ENCODE measurements at regions not wholly inside any gene's neighbourhood (a gene's known extent, or its start where the extent isn't known, plus 50 kb on each side); places are given as distances from the start of the nearest gene placed in this dataset.

- Mint-ChIP-seq H3K9me3 (peaks cover 0 to 2% of the 10 kb centered on the region in 2 donors), H3K27me3 (ENCODE audit: low read depth) (no peaks in the 10 kb centered on the region), H3K27ac (no peak overlapping the region), H3K4me1 (ENCODE audit: low read depth) (no peaks in the 10 kb centered on the region), H3K36me3 (ENCODE audit: insufficient read depth in 2 of 2) (peaks cover 0 to 2% of the 10 kb centered on the region in 2 donors), H3K4me3 (no peak overlapping the region)
- DNase-seq (no peak), ATAC-seq (replicated peaks in 1 of 2) (no peak)
Observed at GRCh38 chr1:238475712-238476111, 585.0 kb upstream of the ZP4 start.

- Mint-ChIP-seq H3K36me3 (ENCODE audit: insufficient read depth in 2 of 2) (peaks cover 0 to 2% of the 10 kb centered on the region in 2 donors), H3K4me3 (no peak overlapping the region), H3K4me1 (ENCODE audit: low read depth) (no peaks in the 10 kb centered on the region), H3K27me3 (ENCODE audit: low read depth) (no peaks in the 10 kb centered on the region), H3K27ac (no peak overlapping the region), H3K9me3 (peaks cover 0 to 2% of the 10 kb centered on the region in 2 donors)
- ATAC-seq (replicated peaks in 1 of 2) (no peak), DNase-seq (no peak)
Observed at GRCh38 chr1:238474263-238474662, 583.5 kb upstream of the ZP4 start.

DNA sequence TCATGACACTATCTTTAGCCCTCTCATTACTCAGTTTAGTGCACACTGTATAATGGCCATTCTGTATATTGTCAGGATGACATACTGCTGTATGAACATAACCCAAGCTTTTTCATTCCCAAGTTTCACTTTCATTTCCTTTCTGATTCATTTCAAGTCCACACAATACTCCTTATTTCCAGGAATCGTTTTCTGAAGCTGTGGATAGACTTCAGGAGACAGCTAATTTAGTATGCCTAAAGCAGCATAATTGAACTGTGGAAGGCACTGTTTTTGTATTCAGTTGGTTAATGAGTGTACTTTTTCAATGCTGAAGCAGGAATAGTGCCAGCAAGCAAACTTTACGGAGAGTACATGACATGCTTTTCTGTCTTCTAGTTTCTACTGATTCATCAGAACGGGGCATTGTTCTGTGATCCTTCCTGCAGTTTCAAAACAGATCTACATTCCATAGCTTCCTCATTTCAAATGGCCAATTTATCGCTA, 578.5 kb upstream of the ZP4 start:
- Mint-ChIP-seq H3K9me3 (peaks cover 7 to 10% of the 10 kb centered on the region in 2 donors), H3K27ac (no peak overlapping the region), H3K27me3 (ENCODE audit: low read depth) (no peaks in the 10 kb centered on the region), H3K36me3 (ENCODE audit: insufficient read depth in 2 of 2) (peaks cover 0 to 2% of the 10 kb centered on the region in 2 donors), H3K4me1 (ENCODE audit: low read depth) (no peaks in the 10 kb centered on the region), H3K4me3 (no peak overlapping the region)
- no peak for ATAC-seq (replicated peaks in 1 of 2)
- DNase-seq: no peak

GRCh38 chr1:238468068-238468467, 577.3 kb upstream of the ZP4 start:
- DNase-seq: no peak
- ATAC-seq (replicated peaks in 1 of 2): no peak
- peaks cover 10 to 15% of the 10 kb centered on the region in 2 donors for H3K9me3 Mint-ChIP-seq
- no peak overlapping the region for H3K27ac Mint-ChIP-seq
- H3K27me3 Mint-ChIP-seq (ENCODE audit: low read depth): no peaks in the 10 kb centered on the region
- peaks cover 0 to 2% of the 10 kb centered on the region in 2 donors for H3K36me3 Mint-ChIP-seq (ENCODE audit: insufficient read depth in 2 of 2)
- no peak overlapping the region for H3K4me3 Mint-ChIP-seq
- H3K4me1 Mint-ChIP-seq (ENCODE audit: low read depth): no peaks in the 10 kb centered on the region

GRCh38 chr1:238466459-238466858, 575.7 kb upstream of the ZP4 start:
- no peaks in the 10 kb centered on the region for H3K4me1 Mint-ChIP-seq (ENCODE audit: low read depth)
- H3K36me3 Mint-ChIP-seq (ENCODE audit: insufficient read depth in 2 of 2): peaks cover 0 to 2% of the 10 kb centered on the region in 2 donors
- H3K27me3 Mint-ChIP-seq (ENCODE audit: low read depth): no peaks in the 10 kb centered on the region
- H3K9me3 Mint-ChIP-seq: peaks cover 15 to 16% of the 10 kb centered on the region in 2 donors
- H3K4me3 Mint-ChIP-seq: no peak overlapping the region
- DNase-seq: no peak
- ATAC-seq (replicated peaks in 1 of 2): no peak
- no peak overlapping the region for H3K27ac Mint-ChIP-seq

- Mint-ChIP-seq H3K9me3 (peaks cover 15 to 16% of the 10 kb centered on the region in 2 donors), H3K36me3 (ENCODE audit: insufficient read depth in 2 of 2) (no peaks in the 10 kb centered on the region), H3K27me3 (ENCODE audit: low read depth) (no peaks in the 10 kb centered on the region), H3K27ac (no peak overlapping the region), H3K4me1 (ENCODE audit: low read depth) (no peaks in the 10 kb centered on the region), H3K4me3 (no peak overlapping the region)
- DNase-seq (no peak), ATAC-seq (replicated peaks in 1 of 2) (no peak)
Observed at GRCh38 chr1:238465449-238465848, 574.7 kb upstream of the ZP4 start.

DNA sequence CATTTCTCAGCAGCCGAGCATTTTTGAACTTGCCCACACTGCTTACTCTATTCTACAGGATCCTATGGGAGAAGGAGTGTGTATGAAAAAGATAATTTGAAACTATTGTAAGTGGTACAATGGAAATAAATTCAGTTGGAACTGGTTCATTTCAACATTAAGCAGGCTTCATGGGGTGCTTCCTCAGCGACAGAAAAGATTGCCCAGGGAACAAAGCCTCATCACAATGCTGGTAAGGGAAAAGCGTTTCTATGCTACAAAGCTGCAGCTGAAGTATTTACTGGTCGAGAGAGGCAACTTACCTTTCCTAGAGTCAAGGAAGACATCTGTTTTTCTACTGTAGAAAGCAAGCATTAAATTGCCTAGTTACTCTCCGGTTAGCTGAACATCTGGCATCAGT, 568.2 kb upstream of the ZP4 start:
- Mint-ChIP-seq H3K36me3 (ENCODE audit: insufficient read depth in 2 of 2) (no peaks in the 10 kb centered on the region), H3K27me3 (ENCODE audit: low read depth) (no peaks in the 10 kb centered on the region), H3K27ac (no peak overlapping the region), H3K4me1 (ENCODE audit: low read depth) (no peaks in the 10 kb centered on the region), H3K9me3 (peaks cover 3 to 6% of the 10 kb centered on the region in 2 donors), H3K4me3 (no peak overlapping the region)
- DNase-seq: no peak
- ATAC-seq (replicated peaks in 1 of 2): no peak

GRCh38 chr1:238457610-238458009, 566.9 kb upstream of the ZP4 start:
- Mint-ChIP-seq H3K36me3 (ENCODE audit: insufficient read depth in 2 of 2) (no peaks in the 10 kb centered on the region), H3K4me3 (no peak overlapping the region)

GRCh38 chr1:238451781-238452310, 561.1 kb upstream of the ZP4 start:
- ATAC-seq (replicated peaks in 1 of 2) (no peak), DNase-seq (no peak)
- H3K27me3 Mint-ChIP-seq (ENCODE audit: low read depth): no peaks in the 10 kb centered on the region
- H3K4me3 Mint-ChIP-seq: no peak overlapping the region
- no peaks in the 10 kb centered on the region for H3K4me1 Mint-ChIP-seq (ENCODE audit: low read depth)
- peaks cover 0 to 2% of the 10 kb centered on the region in 2 donors for H3K9me3 Mint-ChIP-seq
- H3K36me3 Mint-ChIP-seq (ENCODE audit: insufficient read depth in 2 of 2): no peaks in the 10 kb centered on the region
- H3K27ac Mint-ChIP-seq: no peak overlapping the region

More at GRCh38 chr1:238457610-238458009, 566.9 kb upstream of the ZP4 start:
- no peaks in the 10 kb centered on the region for H3K27me3 Mint-ChIP-seq (ENCODE audit: low read depth)
- H3K9me3 Mint-ChIP-seq: peaks cover 0 to 5% of the 10 kb centered on the region in 2 donors
- H3K4me1 Mint-ChIP-seq (ENCODE audit: low read depth): no peaks in the 10 kb centered on the region
- DNase-seq (no peak), ATAC-seq (replicated peaks in 1 of 2) (no peak)
- no peak overlapping the region for H3K27ac Mint-ChIP-seq

- DNase-seq (no peak), ATAC-seq (replicated peaks in 1 of 2) (no peak)
- no peaks in the 10 kb centered on the region for H3K27me3 Mint-ChIP-seq (ENCODE audit: low read depth)
- H3K9me3 Mint-ChIP-seq: peaks cover 0 to 2% of the 10 kb centered on the region in 2 donors
- no peak overlapping the region for H3K4me3 Mint-ChIP-seq
- no peaks in the 10 kb centered on the region for H3K36me3 Mint-ChIP-seq (ENCODE audit: insufficient read depth in 2 of 2)
- H3K27ac Mint-ChIP-seq: no peak overlapping the region
- H3K4me1 Mint-ChIP-seq (ENCODE audit: low read depth): no peaks in the 10 kb centered on the region
Observed at GRCh38 chr1:238450976-238451375, 560.3 kb upstream of the ZP4 start.

- Mint-ChIP-seq H3K9me3 (peaks cover 6 to 10% of the 10 kb centered on the region in 2 donors), H3K4me1 (ENCODE audit: low read depth) (no peaks in the 10 kb centered on the region), H3K27ac (no peak overlapping the region), H3K27me3 (ENCODE audit: low read depth) (no peaks in the 10 kb centered on the region), H3K4me3 (no peak overlapping the region), H3K36me3 (ENCODE audit: insufficient read depth in 2 of 2) (no peaks in the 10 kb centered on the region)
- ATAC-seq (replicated peaks in 1 of 2): no peak
- DNase-seq: no peak
Observed at GRCh38 chr1:238443687-238444086, 553.0 kb upstream of the ZP4 start.

DNA sequence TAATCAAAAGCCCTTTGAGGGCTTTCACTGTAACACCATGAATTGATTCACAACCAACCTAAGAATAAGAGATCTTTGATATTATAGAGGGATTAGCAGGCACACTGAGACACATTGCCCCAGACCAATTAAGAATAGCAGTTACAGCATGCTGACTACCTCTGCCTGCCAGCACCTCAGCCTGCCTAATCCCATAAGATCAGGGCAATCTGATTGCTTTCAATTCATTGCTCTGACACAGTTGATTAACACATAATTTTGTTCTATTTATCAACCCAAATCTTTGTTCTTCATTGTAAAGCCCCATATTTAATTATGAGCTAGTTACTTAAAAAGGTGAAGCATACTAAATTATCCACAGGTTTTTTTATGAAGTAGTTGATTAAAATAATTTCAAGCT, 548.8 kb upstream of the ZP4 start:
- Mint-ChIP-seq H3K4me1 (ENCODE audit: low read depth) (no peaks in the 10 kb centered on the region), H3K27ac (no peak overlapping the region), H3K27me3 (ENCODE audit: low read depth) (no peaks in the 10 kb centered on the region), H3K9me3 (peaks cover 7 to 10% of the 10 kb centered on the region in 2 donors), H3K4me3 (no peak overlapping the region), H3K36me3 (ENCODE audit: insufficient read depth in 2 of 2) (no peaks in the 10 kb centered on the region)
- DNase-seq: no peak
- no peak for ATAC-seq (replicated peaks in 1 of 2)

GRCh38 chr1:238438311-238439270, 547.9 kb upstream of the ZP4 start:
- peaks cover 7 to 10% of the 10 kb centered on the region in 2 donors for H3K9me3 Mint-ChIP-seq
- no peaks in the 10 kb centered on the region for H3K27me3 Mint-ChIP-seq (ENCODE audit: low read depth)
- no peaks in the 10 kb centered on the region for H3K4me1 Mint-ChIP-seq (ENCODE audit: low read depth)
- H3K4me3 Mint-ChIP-seq: no peak overlapping the region
- DNase-seq (no peak), ATAC-seq (replicated peaks in 1 of 2) (no peak)
- no peaks in the 10 kb centered on the region for H3K36me3 Mint-ChIP-seq (ENCODE audit: insufficient read depth in 2 of 2)
- no peak overlapping the region for H3K27ac Mint-ChIP-seq

Data from activated T-cell treated with anti-CD3 and anti-CD28 coated beads, Interleukin-2, amount 50 U/mL, for 72 hours (primary cell).